Large intestine (tissue), 3 donors: ENCODE measurements at regions not wholly inside any gene's neighbourhood (a gene's known extent, or its start where the extent isn't known, plus 50 kb on each side); places are given as distances from the start of the nearest gene placed in this dataset.
"Not testable (repeated sequence)": the region's sequence is repeated elsewhere in the genome, so short reads cannot be mapped to it uniquely, and the experiment has no call there.

Experiments
- DNase-seq, 2 donors: peaks; one replicate each; pipeline versions ENCODE4 v3.0.0 to v3.0.0-alpha.2; 2013
- H3K27ac ChIP-seq: one replicate; pipeline ENCODE4 v1.5.1; 2013; ENCODE audit warnings: low read length
- H3K27me3 ChIP-seq: 2 replicates; pipeline ENCODE4 v1.6.1; 2013; ENCODE audit warnings: low read length; ENCODE audit not compliant: control insufficient read depth, insufficient read depth
- H3K36me3 ChIP-seq: 2 replicates; pipeline ENCODE4 v1.6.1; 2013; ENCODE audit warnings: low read length; ENCODE audit not compliant: control insufficient read depth, insufficient read depth
- H3K4me1 ChIP-seq: one replicate; pipeline ENCODE4 v1.6.1; 2013; ENCODE audit warnings: low read length; ENCODE audit not compliant: control insufficient read depth, insufficient read depth
- H3K4me3 ChIP-seq: one replicate; pipeline ENCODE4 v1.5.1; 2013; ENCODE audit warnings: low read length
- H3K9me3 ChIP-seq: one replicate; pipeline ENCODE4 v1.6.1; 2013; ENCODE audit warnings: mild to moderate bottlenecking, low read depth, low read length, moderate library complexity; ENCODE audit not compliant: control insufficient read depth
- WGBS: methylation state at CpG from one replicate; pipeline ENCODE4 v1.1.5; 2013; ENCODE audit warnings: low lambda C conversion rate; ENCODE audit not compliant: insufficient coverage; 5-methylcytosine and 5-hydroxymethylcytosine counted together

DNA sequence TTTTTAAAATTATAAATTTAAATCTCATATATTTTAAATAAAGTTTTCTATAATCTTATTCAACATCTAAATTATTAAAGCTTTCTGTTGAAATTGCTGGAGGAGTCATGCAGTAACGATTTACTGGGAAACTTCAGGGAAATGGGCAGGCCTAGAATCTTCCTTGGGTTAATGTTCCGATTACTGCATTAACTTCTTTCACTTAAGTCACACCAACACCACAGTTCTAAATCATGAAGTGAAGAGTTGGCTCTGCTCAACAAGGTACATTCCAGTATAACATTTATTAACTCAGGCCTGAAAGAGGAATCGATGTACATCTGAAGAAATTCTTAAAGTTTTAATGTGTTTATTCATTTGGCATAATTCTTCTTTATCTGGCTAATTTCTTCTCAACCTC is 244.3 kb downstream of the CCER1 start:
- no peak for DNase-seq
- H3K27ac ChIP-seq = no peak overlapping the region
- WGBS = 100% methylated on average over 1 of the region's 3 CpGs

DNA sequence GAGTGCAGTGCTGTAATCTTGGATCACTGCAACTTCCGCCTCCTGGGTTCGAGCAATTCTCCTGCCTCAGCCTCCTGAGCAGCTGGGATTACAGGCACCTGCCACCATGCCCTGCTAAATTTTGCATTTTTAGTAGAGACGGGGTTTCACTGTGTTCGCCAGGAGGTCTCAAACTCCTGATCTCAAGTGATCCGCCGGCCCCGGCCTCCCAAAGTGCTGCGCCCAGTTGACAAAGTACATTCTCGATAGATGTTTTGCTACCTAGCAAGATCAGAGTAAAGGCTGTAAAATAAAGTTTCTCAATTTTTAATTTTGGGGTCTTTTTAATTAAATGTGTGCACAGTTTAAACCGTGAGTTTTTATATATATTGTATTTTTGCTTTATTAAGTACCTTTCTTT is 248.9 kb downstream of the CCER1 start:
- Histone ChIP-seq H3K4me1 (no peaks in the 10 kb centered on the region), H3K4me3 (no peak overlapping the region)

More for the DNA sequence above, 244.3 kb downstream of the CCER1 start:
- Histone ChIP-seq H3K4me1 (no peaks in the 10 kb centered on the region), H3K36me3 (no peaks in the 10 kb centered on the region), H3K9me3 (no peaks in the 10 kb centered on the region), H3K27me3 (no peaks in the 10 kb centered on the region), H3K4me3 (no peak overlapping the region)

GRCh38 chr12:90695415-90695814 is 259.6 kb downstream of the CCER1 start:
- no peak overlapping the region for H3K27ac ChIP-seq
- no peaks in the 10 kb centered on the region for H3K9me3 ChIP-seq
- H3K4me3 ChIP-seq = no peak overlapping the region
- DNase-seq = no peak
- H3K36me3 ChIP-seq = no peaks in the 10 kb centered on the region
- no peaks in the 10 kb centered on the region for H3K27me3 ChIP-seq
- WGBS = 100% methylated on average over 1 of the region's 2 CpGs
- no peaks in the 10 kb centered on the region for H3K4me1 ChIP-seq

More for the DNA sequence above, 248.9 kb downstream of the CCER1 start:
- DNase-seq = no peak
- Histone ChIP-seq H3K9me3 (no peaks in the 10 kb centered on the region), H3K36me3 (no peaks in the 10 kb centered on the region), H3K27ac (no peak overlapping the region), H3K27me3 (no peaks in the 10 kb centered on the region)
- WGBS = 88% methylated on average over 1 of the region's 10 CpGs

- Histone ChIP-seq H3K27me3 (no peaks in the 10 kb centered on the region), H3K4me3 (no peak overlapping the region), H3K27ac (no peak overlapping the region), H3K4me1 (no peaks in the 10 kb centered on the region), H3K36me3 (no peaks in the 10 kb centered on the region), H3K9me3 (no peaks in the 10 kb centered on the region)
- WGBS = no CpG with 5 or more reads among the region's 1 CpG
- no peak for DNase-seq
These were observed 264.9 kb downstream of the CCER1 start for GRCh38 chr12:90690120-90690519.

GRCh38 chr12:90687682-90688081 is 267.3 kb downstream of the CCER1 start:
- H3K4me1 ChIP-seq, H3K9me3 ChIP-seq, H3K27me3 ChIP-seq, H3K27ac ChIP-seq, H3K4me3 ChIP-seq, DNase-seq, H3K36me3 ChIP-seq: not testable (repeated sequence)

DNA sequence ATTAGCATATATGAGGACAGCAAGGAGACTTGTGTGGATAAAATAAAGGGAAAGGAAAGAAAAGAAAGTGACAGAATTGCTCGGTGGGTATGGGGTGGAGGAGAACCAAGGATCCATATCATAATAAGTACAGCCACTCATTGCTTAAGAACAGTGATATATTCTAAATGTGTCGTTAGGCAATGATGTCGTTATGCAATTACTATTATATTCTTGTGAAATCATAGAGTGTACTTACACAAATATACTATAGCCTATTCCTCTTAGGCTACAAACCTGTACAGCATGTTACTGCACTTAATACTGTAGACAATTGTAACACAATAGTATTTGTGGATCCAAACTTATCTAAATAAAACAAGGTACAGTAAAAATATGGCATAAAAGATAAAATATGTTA is 271.1 kb downstream of the CCER1 start:
- no peak for DNase-seq
- Histone ChIP-seq H3K9me3 (no peaks in the 10 kb centered on the region), H3K36me3 (no peaks in the 10 kb centered on the region), H3K4me1 (no peaks in the 10 kb centered on the region), H3K27ac (no peak overlapping the region), H3K4me3 (no peak overlapping the region), H3K27me3 (no peaks in the 10 kb centered on the region)
- 90% methylated on average over 2 of the region's 3 CpGs for WGBS

DNA sequence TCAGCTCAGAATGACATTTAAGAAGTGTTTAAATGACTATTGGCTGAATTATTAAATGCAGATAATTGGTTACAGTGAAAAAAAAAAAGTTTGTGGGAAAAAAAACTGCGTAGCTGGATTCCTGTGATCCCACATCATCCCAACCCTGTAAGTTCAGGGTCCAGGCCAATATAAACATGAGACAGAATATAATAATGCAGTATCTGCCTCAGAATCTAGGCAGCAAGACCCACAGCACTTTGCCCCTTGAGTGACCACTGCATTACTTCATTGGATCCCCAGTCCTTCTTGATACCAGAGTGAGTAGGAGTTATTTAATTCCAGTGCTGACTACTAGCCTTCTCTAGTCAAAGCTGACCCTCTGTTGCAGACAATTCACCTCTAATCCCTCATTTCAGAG is 272.6 kb downstream of the CCER1 start:
- DNase-seq = no peak
- WGBS = no CpG with 5 or more reads among the region's 1 CpG
- Histone ChIP-seq H3K27ac (no peak overlapping the region), H3K36me3 (no peaks in the 10 kb centered on the region), H3K9me3 (no peaks in the 10 kb centered on the region), H3K4me1 (no peaks in the 10 kb centered on the region), H3K27me3 (no peaks in the 10 kb centered on the region), H3K4me3 (no peak overlapping the region)

DNA sequence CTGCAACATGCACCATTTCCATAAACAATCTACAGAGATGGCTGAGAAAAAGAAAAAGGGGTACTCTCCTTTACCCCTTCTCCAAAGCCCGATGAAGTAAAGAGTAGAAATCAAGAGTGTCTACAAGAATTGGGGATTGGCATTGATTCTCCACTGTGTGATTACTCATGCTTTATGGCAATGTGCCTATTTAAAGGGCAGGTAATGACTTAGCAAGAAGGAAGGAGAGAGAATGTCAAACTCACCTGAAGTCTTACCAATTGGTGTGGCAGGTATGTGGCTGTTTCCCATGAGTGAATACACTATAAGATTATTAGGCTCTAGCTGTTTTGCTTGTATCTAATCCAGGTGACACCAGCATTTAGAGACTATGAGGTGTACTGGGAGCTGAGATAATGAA is 275.3 kb downstream of the CCER1 start:
- Histone ChIP-seq H3K36me3 (no peaks in the 10 kb centered on the region), H3K27me3 (no peaks in the 10 kb centered on the region), H3K9me3 (no peaks in the 10 kb centered on the region), H3K4me3 (no peak overlapping the region), H3K4me1 (no peaks in the 10 kb centered on the region), H3K27ac (no peak overlapping the region)
- WGBS = no CpG with 5 or more reads among the region's 1 CpG
- DNase-seq = no peak

- H3K27ac ChIP-seq = no peak overlapping the region
- no peaks in the 10 kb centered on the region for H3K4me1 ChIP-seq
- no peak for DNase-seq
- no peaks in the 10 kb centered on the region for H3K27me3 ChIP-seq
- no peaks in the 10 kb centered on the region for H3K9me3 ChIP-seq
- 76% methylated on average over 3 of the region's 3 CpGs for WGBS
- H3K4me3 ChIP-seq = no peak overlapping the region
- H3K36me3 ChIP-seq = no peaks in the 10 kb centered on the region
These were observed 277.4 kb downstream of the CCER1 start for GRCh38 chr12:90677552-90677951.

- no peak for DNase-seq
These were observed 277.9 kb downstream of the CCER1 start for GRCh38 chr12:90677055-90677454.

GRCh38 chr12:90675106-90675505 is 279.9 kb downstream of the CCER1 start:
- WGBS = 100% methylated on average over 1 of the region's 1 CpG
- Histone ChIP-seq H3K27me3 (no peaks in the 10 kb centered on the region), H3K36me3 (no peaks in the 10 kb centered on the region), H3K9me3 (no peaks in the 10 kb centered on the region), H3K4me1 (no peaks in the 10 kb centered on the region), H3K4me3 (no peak overlapping the region), H3K27ac (no peak overlapping the region)
- DNase-seq = no peak

More at GRCh38 chr12:90677055-90677454, 277.9 kb downstream of the CCER1 start:
- Histone ChIP-seq H3K9me3 (no peaks in the 10 kb centered on the region), H3K4me1 (no peaks in the 10 kb centered on the region), H3K27me3 (no peaks in the 10 kb centered on the region), H3K27ac (no peak overlapping the region), H3K36me3 (no peaks in the 10 kb centered on the region), H3K4me3 (no peak overlapping the region)
- WGBS = no CpG with 5 or more reads among the region's 1 CpG
